T-helper 9 cell (primary cell): ENCODE measurements at regions not wholly inside any gene's neighbourhood (a gene's known extent, or its start where the extent isn't known, plus 50 kb on each side); places are given as distances from the start of the nearest gene placed in this dataset.
"Not testable (repeated sequence)": the region's sequence is repeated elsewhere in the genome, so short reads cannot be mapped to it uniquely, and the experiment has no call there.

Experiments used
- DNase-seq: peaks from one replicate; pipeline ENCODE4 v3.0.0-alpha.2; 2020

GRCh38 chr2:87497135-87497534, 250.8 kb upstream of the PLGLB2 start:
- not testable (repeated sequence) for DNase-seq

GRCh38 chr2:87497700-87498099, 250.2 kb upstream of the PLGLB2 start:
- DNase-seq, result not testable (repeated sequence)

GRCh38 chr2:87498169-87498853, 249.6 kb upstream of the PLGLB2 start:
- not testable (repeated sequence) for DNase-seq

GRCh38 chr2:87498854-87499238, 249.0 kb upstream of the PLGLB2 start:
- not testable (repeated sequence) for DNase-seq

DNA sequence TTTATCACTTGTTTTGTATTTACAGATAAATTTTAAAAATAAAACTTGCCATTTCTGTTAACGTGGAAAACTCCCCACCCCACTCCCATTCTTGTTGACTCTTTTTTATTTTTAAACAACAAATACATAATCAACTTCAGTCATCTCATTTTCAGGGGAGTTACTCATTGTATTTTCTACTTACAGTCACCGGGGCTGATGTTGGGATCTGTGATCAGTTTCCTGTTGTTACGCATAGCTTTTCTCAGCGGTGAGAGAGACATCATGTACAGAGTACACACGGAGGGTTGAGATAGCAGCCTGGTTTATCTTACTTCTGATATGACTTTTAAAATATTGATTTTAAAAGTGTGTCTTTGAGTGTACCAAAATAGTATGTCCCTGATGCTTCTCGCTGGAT, 248.0 kb upstream of the PLGLB2 start:
- DNase-seq, result not testable (repeated sequence)

DNA sequence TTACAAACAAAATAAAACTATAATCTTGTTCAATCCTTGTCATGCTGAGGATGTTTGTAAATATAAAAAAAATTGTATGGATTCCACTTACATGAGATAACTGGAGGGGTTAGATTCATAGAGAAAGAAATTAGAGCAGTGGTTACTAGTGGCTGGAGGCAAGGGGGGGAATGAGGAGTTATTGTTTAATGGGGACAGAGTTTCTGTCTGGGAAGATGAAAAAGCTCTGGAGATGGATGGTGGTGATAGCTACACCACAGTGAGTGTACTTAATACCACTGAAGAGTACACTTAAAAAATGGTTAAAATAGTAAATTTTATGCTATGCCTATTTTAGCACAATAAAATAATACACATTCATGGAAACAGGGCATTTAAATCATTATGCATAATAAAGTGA, 247.5 kb upstream of the PLGLB2 start:
- DNase-seq, result not testable (repeated sequence)

- not testable (repeated sequence) for DNase-seq
Observed at GRCh38 chr2:87500951-87501350, 246.9 kb upstream of the PLGLB2 start.

DNA sequence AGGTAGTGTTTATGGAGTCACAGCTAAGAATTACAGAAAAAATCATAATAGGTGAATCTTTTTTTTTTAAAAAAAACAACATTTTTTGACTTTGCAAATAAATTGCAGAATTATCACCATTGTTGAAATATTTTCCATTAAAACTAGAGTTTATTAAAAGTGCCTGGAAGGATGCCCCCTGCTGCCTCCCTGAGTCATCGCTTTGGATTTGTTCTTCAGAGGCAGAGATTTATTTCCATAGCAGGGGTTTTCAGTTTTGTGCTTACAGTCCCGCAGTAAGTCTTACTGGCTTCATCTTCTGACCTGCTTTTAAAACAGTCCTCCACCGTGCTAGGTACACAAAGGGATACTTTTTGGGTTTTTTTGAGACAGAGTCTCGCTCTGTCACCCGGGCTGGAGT, 244.9 kb upstream of the PLGLB2 start:
- DNase-seq, result not testable (repeated sequence)

DNA sequence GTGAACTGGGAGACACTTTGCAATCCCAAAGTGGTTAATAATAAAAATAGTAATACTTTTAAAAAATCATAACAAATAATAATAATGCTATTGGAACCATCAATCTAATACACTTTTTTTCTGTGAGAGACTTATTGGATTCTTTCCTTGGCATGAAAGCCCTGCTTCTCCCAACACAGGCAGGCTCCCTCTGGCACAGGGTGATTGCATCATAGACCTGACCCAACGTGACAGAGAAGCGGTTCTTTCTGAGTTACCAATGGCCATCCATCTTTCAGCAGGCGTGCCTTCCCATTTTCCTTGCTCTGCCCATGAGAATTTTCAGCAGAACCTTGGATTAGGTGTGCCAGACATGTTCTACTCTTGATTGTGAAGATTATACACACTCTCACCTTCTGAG, 242.6 kb upstream of the PLGLB2 start:
- DNase-seq, result not testable (repeated sequence)

- not testable (repeated sequence) for DNase-seq
Observed at GRCh38 chr2:87505909-87506308, 242.0 kb upstream of the PLGLB2 start.

- not testable (repeated sequence) for DNase-seq
Observed at GRCh38 chr2:87507378-87508348, 240.2 kb upstream of the PLGLB2 start.

- not testable (repeated sequence) for DNase-seq
Observed at GRCh38 chr2:87511195-87511778, 236.6 kb upstream of the PLGLB2 start.

DNA sequence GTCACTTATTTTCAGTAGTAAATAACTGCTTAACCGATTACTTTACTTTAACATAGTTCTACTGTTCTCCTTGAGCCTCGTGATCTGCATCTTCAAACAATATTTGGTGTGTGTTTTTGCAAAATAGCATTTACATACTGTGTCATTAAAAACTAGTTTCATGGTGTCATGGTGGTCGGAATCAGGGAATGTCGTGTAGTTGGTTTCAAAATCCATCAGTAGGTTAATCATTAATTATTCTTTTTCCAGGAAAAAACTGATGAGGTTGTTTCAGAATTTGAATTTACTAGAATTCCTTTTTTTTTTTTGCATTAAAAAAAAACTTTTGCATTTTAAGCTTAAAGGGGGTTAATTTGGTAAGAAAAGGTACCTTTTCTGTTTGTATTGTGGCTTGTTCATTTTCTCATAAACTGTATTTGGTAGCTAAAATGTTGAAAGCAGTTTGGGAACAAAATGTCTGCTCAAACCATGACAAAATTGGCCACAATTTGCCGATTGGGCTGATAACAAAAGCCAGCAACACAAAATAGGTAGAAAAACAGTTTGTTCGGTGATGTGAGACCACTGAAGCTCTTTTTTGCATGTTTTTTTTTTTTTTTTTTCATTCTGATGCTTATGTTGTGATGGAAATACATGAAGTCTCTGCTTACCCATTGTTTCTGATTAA, 234.9 kb upstream of the PLGLB2 start:
- not testable (repeated sequence) for DNase-seq

DNA sequence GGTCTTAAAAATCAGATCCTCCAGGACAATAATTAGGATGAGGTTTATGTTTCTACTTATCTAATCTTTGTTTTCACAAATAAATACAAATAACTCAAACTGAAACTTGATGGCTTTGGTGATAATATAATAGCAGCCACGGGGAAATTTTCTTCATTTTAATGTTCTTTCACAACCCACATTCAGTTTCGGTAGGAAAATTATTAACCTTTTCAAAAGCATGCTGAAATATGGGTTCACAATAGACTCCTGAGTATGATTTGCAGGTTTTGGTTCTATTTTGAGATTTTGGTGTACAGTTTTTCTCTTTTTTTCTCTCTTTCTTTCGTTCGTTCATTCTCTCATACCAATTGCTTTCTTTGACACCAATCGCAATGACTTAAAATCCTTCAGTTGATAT, 233.9 kb upstream of the PLGLB2 start:
- DNase-seq, result not testable (repeated sequence)

- not testable (repeated sequence) for DNase-seq
Observed at GRCh38 chr2:87514515-87514914, 233.4 kb upstream of the PLGLB2 start.

DNA sequence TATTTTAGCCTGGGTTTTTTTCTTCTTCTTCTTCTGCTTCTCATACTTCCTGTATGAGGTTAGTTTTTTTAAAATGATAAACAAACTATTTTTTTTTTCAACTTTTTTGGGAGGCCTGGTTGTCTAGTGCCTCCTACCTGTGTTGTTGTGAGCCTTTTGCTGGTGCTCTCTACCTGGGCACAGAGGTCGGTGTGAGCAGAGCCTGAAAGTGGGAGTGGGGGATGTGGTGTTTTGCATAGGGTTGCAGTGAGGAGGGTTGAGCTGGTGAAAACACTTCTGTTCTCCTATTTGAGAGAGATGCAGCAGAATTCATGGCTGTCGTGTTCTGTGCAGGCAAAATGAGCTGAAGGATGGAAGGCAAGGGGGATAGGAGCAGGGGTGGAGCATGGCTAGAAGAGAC, 232.7 kb upstream of the PLGLB2 start:
- DNase-seq, result not testable (repeated sequence)

DNA sequence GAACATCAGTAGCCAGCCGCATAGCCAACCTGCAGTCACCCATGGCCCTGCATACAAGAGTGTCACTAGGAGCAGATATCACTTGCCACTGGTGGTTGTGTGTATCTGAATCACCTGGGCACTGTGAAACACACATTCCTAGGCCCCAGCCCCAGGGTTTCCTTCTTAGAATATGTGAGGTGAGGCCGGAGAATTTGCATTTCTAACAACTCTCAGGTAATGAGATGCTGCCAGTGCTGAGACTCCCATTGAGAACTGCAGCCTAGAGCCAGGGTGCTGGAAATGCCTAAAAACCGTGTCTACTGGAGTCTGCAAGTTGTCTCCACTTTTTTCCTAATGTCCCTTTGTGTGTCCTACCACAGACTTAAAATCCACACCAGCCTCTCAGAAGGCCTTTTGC, 232.0 kb upstream of the PLGLB2 start:
- DNase-seq, result not testable (repeated sequence)

DNA sequence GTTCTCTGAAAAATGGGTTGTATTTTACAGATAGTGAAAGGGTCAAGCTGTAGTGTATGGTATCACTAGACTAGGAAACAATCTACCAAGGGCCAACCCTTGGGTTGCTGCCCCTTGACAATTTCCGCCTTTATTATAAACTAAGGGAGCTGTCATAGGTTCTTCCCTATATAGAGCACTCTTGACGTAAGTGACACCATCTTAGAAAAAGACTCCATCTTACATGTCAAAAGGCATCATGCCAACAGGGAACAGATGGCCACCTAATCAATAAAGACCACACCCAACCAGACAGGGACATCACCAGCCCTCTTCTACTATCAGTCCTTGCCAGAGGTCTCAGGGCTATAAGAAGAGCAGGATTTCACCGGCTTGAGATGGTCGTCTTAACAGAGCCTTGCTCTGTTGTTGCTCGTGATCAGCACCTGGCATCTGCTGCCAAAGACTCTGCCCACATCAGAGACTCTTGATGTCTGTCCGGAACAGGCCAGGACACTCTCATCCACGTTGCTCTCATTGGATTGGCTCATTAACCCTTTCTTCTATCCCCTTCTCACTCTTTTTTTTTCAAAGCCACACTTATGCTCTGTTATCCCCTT, 231.4 kb upstream of the PLGLB2 start:
- not testable (repeated sequence) for DNase-seq

GRCh38 chr2:87517438-87517837, 230.4 kb upstream of the PLGLB2 start:
- DNase-seq, result not testable (repeated sequence)

DNA sequence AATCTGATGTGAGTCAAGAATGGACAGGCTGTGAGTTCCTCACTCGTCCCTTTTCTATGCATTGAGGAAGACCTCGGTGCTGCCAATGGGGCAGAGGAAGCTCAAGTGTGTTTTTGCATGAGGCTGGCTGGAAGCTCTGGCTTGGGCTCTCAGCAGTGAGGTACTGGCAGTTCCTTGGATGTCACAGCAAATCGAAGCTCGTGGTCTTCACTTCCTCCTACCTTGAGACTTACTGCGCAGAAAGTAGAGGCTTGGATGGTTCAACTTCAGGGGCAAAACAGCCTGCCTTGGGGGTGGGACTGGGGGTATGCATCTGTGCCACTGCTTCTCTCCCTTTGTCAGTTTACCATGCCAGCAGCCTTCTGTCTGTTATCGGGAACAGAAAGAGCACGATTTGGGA, 229.8 kb upstream of the PLGLB2 start:
- not testable (repeated sequence) for DNase-seq

GRCh38 chr2:87518547-87518946, 229.3 kb upstream of the PLGLB2 start:
- DNase-seq, result not testable (repeated sequence)
